Ramos (cell line): ENCODE measurements at regions not wholly inside any gene's neighbourhood (a gene's known extent, or its start where the extent isn't known, plus 50 kb on each side); places are given as distances from the start of the nearest gene placed in this dataset.

Source experiments
- in situ Hi-C: fragments of 300-500 bp; cut with MboI; formaldehyde crosslinking; loops from one replicate; pipeline ENCODE4 v1.14.3; 2022; ENCODE audit warnings: low sequenced_read_pairs; ENCODE audit not compliant: unreplicated experiment

- in situ Hi-C loops: no loop called here
These were observed 70.4 kb downstream of the RCN1 start for GRCh38 chr11:32161293-32161692.

GRCh38 chr11:32162351-32162750 is 71.5 kb downstream of the RCN1 start:
- in situ Hi-C loops: no loop called here

GRCh38 chr11:32162906-32163305 is 72.0 kb downstream of the RCN1 start:
- in situ Hi-C loops: no loop called here

- in situ Hi-C loops: no loop called here
These were observed 72.7 kb downstream of the RCN1 start for GRCh38 chr11:32163557-32163956.

- in situ Hi-C loops: no loop called here
These were observed 74.0 kb downstream of the RCN1 start for GRCh38 chr11:32164836-32165235.

GRCh38 chr11:32168924-32169323 is 78.0 kb downstream of the RCN1 start:
- in situ Hi-C loops: no loop called here

- in situ Hi-C loops: loop anchor here (5.0 kb wide), 1 partner anchor 119 kb away; no protein-coding TSS in a partner anchor
These were observed 80.6 kb downstream of the RCN1 start for GRCh38 chr11:32171445-32171844.

- in situ Hi-C loops: loop anchor here (5.0 kb wide), 1 partner anchor 120 kb away; no protein-coding TSS in a partner anchor
These were observed 81.4 kb downstream of the RCN1 start for GRCh38 chr11:32172041-32172847.

- in situ Hi-C loops: loop anchor here (5.0 kb wide), 1 partner anchor 121 kb away; no protein-coding TSS in a partner anchor
These were observed 82.3 kb downstream of the RCN1 start for GRCh38 chr11:32172848-32173834.

- in situ Hi-C loops: loop anchor here (5.0 kb wide), 1 partner anchor 122 kb away; no protein-coding TSS in a partner anchor
These were observed 83.1 kb downstream of the RCN1 start for GRCh38 chr11:32173977-32174376.

GRCh38 chr11:32176223-32176934 is 85.5 kb downstream of the RCN1 start:
- in situ Hi-C loops: no loop called here

- in situ Hi-C loops: no loop called here
These were observed 87.8 kb downstream of the RCN1 start for GRCh38 chr11:32178692-32179091.

GRCh38 chr11:32183512-32183911 is 92.6 kb downstream of the RCN1 start:
- in situ Hi-C loops: no loop called here

- in situ Hi-C loops: no loop called here
These were observed 93.3 kb downstream of the RCN1 start for GRCh38 chr11:32184041-32184722.

- in situ Hi-C loops: no loop called here
These were observed 94.0 kb downstream of the RCN1 start for GRCh38 chr11:32184723-32185376.

- in situ Hi-C loops: no loop called here
These were observed 95.2 kb downstream of the RCN1 start for GRCh38 chr11:32186118-32186517.

- in situ Hi-C loops: no loop called here
These were observed 96.2 kb downstream of the RCN1 start for GRCh38 chr11:32187111-32187510.

GRCh38 chr11:32188785-32189184 is 97.9 kb downstream of the RCN1 start:
- in situ Hi-C loops: no loop called here

GRCh38 chr11:32196137-32196536 is 105.3 kb downstream of the RCN1 start:
- in situ Hi-C loops: no loop called here
